Embryonic facial prominence (tissue), 1 donor: ENCODE measurements at regions not wholly inside any gene's neighbourhood (a gene's known extent, or its start where the extent isn't known, plus 50 kb on each side); places are given as distances from the start of the nearest gene placed in this dataset.
"Not testable (repeated sequence)": the region's sequence is repeated elsewhere in the genome, so short reads cannot be mapped to it uniquely, and the experiment has no call there.

ENCODE experiments used
- DNase-seq: peaks from one replicate; pipeline ENCODE4 v3.0.0-alpha.2; 2016; ENCODE audit errors: extremely low spot score

DNA sequence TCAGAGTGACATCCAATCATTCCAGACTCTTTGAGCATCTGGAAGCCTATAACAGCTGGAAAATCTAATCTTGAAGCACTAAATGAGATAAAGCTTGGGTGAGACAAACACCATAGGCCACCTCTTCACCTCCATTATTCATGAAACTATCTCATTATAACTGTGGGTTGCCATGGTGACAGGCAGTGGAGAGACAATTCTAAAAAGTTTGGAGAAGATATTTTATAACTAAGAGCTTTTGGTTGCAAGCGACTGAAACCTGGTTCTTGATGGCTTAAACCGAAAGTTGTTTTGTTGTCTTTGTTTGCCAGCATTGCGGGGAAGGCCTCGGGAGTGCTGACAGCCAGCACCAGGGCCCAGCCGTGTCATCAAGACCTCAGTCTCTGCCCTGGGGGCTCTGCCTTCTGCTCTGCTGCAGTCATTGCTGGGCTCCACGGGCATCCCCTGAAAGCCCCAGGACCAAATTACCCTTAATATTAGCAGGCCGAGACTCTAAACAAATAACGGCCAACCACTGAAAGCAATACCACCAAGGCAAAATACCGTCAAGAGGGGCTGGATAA lies 353.6 kb upstream of the SFSWAP start:
- DNase-seq: no peak

DNA sequence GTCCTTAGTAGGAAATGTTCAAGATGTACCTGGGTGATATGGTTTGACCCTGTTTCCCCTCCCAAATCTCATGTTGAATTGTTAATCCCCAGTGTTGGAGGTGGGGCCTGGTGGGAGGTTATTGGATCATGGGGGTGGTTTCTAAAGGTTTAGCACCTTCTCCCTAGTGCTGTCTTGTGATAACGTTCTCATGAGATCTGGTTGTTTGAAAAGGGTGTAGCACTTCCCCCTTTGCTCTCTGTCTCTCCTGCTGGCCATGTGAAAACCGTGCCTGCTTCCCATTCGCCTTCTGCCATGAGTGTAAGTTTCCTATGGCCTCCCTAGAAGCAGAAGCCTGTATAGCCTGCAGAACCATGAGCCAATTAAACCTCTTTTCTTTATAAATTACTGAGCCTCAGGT lies 353.0 kb upstream of the SFSWAP start:
- DNase-seq: no peak

DNA sequence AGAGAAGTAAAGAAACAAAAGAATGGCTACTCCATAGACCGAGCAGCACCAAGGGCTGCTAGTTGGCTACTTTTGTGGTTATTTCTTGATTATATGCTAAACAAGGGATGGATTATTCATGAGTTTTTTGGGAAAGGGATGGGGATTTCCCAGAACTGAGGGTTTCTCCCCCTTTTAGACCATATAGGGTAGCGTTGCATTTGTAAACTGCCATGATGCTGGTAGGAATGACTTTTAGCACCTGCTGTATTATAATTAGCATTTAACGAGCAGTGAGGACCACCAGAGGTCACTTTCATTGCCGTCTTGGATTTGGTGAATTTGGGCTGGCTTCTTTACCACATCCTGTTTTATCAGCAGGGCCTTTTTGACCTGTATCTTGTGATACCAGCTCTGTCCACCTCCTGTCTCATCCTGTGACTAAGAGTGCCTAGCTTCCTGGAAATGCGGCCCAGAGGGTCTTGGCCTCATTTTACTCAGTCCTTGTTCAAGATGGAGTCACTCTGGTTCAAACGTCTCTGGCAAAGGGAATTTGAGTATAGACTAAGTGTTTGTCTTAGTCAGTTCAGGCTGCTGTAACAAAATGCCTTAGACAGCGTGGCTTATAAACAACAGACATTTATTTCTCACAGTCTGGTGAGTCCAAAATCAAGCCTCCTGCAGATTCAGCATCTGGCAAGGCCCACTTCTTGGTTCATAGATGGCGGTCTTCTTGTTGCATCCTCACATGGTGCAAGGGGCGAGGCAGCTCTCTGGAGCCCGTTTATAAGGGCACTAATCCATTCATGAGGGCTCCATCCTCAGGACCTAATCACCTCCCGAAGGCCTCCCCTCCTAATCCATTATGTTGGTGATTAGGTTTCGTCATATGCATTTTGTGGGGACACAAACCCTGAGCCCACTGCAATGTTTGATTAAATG lies 348.3 kb upstream of the SFSWAP start:
- DNase-seq: no peak

DNA sequence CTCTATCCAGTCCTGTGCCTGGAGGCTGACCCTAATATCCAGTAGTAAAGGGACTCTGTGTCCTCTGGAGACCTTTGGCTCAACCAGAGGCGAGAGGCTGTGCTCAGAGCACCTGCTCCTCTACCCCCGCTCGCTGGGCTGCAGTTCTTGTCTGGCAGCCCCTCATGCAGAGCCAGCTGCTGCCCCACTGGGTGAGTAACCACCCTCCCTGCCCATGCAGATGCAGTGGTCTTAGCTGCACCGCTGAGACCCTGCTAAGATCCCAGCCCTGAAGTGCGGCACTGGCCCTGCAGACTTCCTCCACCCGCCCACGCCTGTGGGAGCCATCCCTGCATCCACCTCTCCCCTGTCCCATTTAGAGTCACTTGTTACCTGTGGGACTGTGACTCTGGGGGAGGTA lies 347.5 kb upstream of the SFSWAP start:
- no peak for DNase-seq

DNA sequence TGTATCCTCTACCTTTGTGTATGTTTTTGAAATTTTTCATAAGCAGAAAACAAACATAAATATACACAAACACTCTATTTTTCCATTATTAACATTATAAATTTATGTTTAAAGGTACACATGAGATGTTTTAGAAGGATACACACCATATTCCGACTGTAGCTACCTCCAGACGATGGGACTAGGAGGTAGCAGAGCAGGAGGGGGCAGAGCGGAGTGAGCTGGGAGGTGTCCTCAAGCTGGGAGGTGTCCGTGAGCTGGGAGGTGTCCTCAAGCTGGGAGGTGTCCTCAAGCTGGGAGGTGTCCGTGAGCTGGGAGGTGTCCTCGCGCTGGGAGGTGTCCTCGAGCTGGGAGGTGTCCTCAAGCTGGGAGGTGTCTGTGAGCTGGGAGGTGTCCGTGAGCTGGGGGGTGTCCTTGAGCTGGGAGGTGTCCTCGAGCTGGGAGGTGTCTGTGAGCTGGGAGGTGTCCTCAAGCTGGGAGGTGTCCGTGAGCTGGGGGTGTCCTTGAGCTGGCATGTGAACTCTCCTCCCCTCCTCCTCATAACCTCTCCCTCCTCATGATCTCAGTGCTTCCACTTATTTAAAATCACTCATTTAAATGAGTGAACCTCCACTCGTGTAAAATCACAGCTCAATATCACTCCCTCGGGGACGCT lies 346.9 kb upstream of the SFSWAP start:
- DNase-seq: no peak

DNA sequence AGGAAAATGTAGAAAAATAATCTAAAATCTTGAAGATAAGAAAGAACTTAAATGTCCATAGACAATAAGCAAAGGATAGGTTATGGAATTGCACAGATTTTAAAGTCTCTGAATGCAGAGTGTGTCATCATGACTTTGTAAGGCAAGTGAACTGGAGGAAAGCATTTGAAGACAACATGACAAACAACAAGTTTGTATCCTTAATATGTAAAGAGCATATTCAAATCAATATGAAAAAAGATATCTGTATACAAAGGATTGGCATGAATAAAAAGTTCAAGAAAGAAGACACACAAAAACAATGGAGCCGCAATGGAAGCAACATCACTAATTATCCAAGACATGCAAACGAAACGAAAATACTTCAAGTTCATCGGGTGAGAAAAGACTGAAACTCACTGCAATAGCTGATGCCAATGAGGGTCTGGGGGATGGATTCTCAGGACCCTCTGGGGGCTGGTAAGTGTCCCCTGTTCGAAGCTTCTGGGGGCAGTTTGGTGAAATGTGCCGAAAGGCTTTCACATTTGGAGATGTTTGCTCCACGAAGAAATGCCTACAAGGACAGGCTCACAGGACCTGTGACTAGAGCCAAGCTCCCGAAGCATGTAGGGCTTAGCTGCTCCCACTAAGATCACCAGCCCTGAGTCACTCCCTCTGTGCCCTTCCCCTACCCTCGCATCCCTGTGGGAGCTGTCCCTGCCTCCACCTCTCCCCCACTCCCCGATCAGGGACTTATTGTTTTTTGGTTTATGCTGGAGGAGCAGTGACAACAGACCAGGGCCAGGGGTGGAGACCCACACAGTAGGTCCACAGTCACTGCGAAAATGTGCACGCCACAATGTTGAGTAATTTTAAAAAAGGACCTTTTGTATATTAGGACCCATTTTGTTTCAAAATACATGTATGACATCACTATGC lies 345.7 kb upstream of the SFSWAP start:
- no peak for DNase-seq

DNA sequence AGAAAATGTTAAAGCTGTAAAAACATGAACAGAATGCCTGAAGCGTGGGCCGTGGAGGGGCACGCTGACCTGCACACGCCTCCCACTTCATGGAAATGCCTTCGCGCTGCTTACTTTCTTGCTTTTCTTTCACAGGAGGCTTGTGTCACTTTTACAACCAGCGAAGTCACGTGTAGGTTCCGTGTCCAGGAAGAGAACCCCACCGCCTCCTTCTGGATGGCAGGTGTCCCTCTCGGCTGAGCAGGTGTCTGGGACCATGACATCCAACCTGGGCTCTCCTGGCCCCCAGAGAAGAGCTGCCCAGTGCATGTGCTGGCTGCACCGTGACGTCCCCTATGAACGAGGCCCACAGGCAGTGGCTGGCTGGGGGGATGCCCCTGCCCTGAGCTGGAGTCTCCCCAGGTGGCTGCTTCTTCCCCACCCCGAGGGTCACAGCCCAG lies 345.0 kb upstream of the SFSWAP start:
- DNase-seq: no peak

DNA sequence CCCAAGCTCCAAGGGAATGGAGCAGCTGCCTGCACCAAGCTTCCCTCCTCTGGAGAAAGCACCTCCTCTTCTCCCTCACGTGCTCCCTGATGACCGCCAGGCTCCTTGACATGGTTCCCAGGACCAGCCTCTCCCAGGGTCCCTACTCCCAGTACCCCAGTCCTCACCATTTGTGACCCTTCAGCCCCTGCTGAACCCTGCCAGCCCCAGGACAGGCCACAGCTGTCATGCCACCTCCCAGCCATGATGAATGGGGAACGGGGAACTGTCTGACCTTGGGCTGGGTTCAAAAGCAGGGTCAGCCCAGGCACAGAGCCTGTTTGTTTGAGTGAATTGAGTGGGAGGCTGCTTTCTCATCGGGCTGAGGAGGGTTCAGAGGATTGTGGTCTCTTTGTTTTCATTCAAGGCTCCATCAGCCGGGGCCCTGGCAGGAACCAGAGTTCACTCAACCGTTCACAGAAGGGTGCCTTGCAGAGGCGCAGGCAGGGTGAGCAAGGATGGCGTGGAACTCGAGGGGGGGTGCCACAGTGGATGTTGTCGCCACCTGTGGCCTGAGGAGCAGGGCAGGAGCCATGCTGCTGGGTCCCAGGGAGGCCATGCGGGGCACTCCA lies 344.5 kb upstream of the SFSWAP start:
- DNase-seq: no peak

DNA sequence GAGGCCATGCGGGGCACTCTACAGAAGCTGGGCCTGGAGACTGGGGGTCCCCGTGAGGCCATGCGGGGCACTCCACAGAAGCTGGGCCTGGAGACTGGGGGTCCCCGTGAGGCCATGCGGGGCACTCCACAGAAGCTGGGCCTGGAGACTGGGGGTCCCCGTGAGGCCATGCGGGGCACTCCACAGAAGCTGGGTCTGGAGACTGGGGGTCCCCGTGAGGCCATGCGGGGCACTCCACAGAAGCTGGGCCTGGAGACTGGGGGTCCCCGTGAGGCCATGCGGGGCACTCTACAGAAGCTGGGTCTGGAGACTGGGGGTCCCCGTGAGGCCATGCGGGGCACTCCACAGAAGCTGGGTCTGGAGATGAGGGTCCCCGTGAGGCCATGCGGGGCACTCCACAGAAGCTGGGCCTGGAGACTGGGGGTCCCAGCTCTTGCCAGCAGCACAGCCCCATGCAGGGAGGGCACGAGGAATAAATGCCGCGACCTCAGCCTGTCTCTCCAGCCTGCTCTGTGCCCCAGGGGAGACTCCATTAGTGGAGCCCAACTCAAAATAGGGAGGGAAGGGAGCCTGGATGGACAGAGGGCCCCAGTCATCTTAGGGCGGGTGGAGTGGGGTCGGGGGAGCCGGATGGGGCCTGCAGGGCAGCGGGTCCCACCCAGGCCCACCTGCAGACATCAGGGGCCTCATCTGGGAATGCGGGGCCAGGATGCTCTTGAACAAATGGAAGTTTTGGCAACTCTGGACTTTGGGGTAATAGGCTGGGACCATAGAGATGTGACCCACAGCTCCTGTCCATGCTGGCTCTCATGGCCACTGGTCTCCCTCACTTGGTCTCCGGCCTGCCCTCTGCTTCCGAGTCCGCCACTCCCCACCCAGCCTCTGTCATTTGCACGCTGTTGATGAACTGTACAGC lies 343.6 kb upstream of the SFSWAP start:
- not testable (repeated sequence) for DNase-seq

DNA sequence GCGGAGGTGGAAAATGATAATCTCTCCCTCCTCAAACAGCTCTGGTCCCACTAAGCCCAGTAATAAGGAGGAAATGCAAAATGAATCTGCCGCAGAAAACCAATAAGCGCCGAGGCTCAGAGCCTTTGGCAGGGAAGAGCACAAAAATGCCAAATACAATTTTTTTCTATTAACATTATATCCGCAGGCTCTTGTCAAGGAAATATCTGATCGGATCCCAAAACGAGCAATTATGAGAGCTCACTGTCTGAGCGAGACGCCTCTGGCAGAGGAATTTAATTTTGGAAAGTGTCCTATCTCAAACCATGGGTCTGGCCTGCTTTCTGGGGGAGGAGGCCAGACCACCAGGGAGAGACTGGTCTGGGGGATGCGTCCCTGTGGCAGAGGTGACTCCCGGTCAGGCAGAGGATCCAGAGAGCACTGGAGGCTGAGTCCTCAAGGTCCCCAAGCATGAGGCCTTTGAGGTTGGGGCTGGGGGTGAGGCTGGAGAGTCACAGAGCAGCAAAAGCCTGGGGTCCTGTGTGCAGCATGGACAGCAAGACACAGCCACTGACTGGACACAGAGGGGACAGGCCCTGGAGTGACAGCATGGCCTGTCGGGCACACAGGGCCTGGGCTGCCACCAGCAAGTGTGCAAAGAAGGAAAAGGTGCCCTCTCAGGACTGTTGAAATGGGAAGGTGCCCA lies 342.8 kb upstream of the SFSWAP start:
- no peak for DNase-seq

DNA sequence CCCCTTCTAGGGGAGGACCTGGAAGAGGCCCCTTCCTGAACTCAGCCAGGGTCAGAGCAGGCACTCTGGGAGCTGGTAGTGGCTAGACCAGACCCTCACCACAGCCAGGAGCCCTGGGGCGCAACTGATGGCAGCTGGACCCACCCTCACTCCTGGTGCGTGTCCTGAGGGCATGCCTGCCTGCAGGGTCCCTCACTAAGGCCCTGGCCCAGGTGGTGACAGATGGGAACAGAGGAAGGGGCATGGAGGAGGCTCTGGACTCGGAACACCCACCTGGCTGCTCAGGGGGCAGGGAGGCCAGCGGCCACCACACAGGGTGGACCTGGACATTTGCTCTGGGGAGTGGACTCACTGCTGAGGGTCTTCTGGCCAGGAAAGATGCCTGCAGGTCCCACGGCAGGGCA lies 342.2 kb upstream of the SFSWAP start:
- DNase-seq: no peak

DNA sequence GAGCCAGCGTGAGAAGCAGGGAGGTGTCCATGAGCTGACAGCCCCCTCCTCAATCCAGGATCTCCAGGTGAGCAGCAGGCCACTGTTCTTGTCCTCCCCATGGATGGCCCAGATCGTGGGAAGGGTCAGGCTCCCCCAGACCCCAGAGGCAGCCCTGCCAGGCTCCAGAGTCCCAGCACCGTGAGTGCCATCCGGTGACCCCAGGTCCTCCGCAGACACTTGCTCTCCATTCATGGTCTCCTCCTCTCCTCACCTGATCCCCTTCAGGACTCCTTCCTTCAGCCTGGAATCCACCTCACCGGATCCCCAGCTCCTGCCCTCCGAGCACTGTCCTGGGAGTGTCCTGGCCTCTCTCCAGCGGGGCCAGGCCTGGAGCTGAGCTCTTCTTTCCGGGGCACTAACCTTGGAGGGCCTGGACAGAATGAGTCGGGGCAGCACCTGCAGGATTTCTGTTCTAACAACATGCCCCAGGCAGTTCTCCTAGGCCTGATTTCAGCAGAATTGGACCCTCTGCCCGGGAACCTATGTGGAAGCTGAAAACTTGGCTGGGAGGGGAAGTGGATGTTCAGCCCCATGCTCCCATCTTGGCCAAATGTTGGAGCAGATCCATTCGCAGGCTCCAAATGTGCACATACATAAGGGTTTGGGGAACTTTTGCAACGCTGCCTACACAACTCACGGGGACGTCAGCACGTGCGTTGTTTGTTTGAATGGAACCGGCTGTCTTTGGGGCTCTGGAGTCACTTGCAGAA lies 341.6 kb upstream of the SFSWAP start:
- DNase-seq: no peak

DNA sequence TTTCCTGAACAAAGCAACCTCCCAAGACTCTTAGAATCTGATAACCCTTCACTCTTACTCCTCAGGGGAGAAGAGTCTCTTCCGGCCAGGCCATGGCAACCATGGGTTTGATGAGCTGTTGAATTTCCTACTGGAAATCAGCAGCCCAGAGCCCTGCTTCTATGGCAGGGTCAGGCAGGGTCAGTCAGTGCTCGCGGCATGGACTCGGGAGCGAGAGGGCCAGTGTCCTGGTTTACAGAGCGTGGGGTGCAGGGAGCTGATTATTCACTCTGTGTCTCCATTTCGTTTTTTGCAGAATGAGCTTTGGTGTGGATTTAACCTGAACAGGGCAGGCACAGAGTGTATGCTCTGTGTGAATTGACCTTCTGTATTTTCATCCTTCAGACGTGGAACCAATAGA lies 340.6 kb upstream of the SFSWAP start:
- no peak for DNase-seq

DNA sequence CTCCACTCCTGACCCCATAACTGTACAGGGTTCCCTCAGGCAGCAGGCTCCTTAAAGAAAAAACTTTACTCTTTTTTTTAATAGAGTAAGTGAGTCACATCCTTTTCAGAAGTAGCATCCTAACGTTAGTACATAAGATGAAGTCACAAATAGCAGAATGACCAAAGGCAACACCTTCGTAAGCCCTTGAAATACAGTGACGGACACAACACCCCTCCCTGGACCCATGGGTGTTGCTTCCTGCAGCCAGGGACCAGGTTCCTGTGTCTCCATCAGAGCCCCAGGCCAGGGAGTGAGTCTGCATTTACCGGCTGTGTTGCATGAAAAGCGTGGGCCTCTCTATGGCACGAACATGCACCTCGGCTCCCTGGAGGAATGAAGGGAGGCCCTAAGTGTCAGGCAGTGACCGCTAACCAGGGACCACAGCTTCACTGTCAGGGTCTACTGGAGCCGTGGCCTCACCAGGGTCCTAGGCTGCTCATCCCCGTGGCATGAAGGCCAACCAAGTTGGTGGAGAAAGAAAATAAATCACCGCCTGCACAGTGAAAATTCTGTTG lies 340.0 kb upstream of the SFSWAP start:
- no peak for DNase-seq

DNA sequence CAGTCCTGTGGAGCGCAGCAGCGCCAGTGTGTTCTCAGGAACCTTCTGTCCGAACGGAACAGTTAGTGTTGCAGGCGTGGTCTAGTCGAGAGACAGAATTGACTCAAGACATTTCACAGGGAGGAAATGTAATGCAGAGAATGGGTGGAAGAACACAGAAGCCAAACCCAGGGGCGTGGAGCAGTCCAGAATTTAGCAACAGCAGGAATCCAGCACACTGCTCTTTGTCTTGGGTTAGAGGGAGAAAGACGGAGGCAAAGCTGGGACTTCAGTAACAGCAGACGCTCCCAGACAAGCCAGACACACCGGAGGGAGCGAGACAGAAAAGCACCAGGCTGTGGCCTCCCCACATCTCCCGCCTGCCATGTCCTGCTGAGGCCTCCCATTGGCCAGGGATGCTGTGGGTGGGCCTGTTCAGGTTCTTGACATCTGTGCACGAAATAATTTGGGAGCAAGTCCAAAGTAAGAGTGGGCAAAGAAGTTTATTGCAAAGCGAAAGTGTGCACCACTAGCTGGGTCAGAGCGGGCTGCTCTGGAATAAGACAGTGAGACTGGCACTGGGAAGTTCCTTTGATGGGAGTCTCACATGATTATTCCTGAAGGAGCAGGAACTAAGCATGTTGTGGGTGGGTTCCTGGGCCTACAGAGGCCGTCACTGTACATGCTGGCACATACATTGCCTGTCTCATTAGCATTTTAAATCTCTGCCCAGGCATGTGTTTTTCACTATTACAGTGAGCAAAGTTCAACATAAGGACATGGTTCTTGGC lies 339.3 kb upstream of the SFSWAP start:
- no peak for DNase-seq

DNA sequence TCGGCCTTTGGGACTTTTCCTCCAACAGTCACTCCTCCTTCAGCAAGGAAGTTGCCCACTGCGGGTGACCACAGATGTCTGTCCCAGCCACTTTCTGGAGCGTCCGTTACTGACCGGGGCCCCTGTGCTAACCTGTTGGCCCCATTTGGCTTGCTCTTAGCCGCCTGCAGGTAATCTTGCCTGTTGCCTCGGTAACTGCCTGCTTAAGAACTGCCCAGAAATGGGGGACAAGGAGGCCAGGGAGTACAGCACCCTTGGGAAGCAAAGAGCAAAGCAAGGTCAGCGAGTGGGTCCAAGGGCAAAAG lies 338.8 kb upstream of the SFSWAP start:
- no peak for DNase-seq

DNA sequence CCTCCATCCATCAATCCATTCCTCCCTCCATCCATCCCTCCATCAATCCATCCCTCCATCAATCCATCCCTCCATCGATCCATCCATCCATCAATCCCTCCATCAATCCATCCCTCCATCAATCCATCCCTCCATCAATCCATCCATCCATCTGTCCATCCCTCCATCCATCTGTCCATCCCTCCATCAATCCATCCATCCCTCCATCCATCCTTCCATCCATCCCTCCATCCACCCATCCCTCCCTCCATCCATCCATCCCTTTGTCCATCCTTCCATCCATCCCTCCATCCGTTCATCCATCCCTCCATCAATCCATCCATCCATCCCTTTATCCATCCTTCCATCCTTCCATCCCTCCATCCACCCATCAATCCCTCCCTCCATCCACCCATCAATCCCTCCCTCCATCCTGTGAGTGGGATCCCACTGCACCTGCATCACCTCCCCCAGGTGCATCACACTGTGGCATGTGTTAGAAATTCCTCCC lies 338.1 kb upstream of the SFSWAP start:
- DNase-seq: no peak
